Fibroblast of skin of abdomen (primary cell): ENCODE measurements at regions not wholly inside any gene's neighbourhood (a gene's known extent, or its start where the extent isn't known, plus 50 kb on each side); places are given as distances from the start of the nearest gene placed in this dataset.

ENCODE experiments used
- DNase-seq: peaks from one replicate; pipeline ENCODE4 v3.0.0-alpha.2; 2013

DNA sequence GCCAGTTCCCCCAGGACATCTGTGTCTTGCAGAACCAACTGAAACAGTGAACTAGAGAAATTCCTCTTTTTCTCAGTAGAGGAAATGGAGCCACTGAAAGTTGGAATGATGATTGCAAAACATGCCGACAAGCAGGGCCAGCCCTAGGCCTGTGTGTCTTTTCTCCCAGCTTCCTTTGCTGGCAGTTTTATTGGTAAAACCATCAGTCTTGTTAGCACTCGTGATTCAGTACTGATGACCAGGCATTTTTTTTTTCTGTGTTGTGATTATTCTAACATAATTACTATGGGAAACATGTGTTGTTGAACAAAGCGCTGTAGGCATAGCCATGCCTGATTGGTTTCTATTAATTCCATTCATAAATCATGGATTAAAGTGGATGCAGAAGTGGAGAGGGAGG, 620.7 kb downstream of the AACS start:
- DNase-seq = no peak

DNA sequence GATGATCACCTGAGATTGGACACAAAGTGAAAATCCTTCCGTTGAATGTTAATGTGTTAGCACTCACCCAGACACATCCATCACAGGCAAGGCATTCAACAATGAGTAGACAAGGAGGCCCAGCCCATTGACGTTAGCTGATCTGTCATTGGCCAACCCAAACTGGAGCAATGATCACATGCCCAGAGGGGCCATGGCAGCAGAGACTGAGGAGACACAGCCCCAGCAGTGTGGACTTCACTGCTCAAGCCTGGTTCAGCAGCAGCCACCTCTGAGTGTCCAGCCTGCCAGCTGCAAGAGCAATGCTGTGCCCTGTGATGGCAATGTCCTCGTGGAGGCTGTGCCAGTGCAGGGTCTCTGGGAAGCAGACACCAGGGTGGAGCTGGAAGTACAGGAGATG, 622.2 kb downstream of the AACS start:
- DNase-seq = no peak

DNA sequence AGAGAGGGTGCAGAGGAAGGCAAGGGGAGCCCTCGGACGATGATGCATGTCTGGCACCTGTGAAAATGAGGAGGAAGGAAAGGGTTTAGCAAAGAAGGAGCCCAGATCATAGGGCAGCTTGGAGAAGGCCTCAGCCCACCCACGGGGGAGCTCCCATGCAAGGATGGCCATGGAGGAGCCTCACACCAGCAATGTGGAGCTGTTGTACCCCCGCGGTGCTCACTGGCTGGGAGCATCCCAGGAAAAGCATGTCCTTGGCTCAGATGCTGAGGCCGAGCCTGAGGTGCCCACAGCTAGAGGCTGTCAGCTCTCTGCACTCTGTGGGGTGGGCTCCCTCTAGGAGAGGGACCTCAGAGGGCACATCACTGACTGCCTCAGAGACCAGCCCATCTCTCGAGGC, 622.6 kb downstream of the AACS start:
- no peak for DNase-seq

DNA sequence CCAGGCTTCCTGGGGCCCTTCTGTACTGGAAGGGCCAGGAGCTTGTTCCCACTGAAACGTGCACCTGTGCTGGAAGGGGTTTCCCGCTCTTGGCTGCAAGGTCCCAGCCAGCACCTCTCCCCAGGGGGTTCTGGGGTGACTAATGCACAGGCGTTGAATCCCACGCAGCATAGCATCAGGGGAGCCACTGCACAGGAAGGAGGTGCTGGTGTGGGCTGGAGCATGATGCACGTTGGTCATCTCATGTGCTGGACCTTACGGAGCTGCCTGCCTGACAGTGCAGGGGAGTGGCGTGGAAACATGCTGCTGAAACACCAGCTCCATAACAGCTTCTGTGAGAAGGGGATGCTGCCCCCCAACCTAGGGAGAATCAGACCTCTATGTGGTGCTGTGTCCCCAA, 623.0 kb downstream of the AACS start:
- DNase-seq = no peak

DNA sequence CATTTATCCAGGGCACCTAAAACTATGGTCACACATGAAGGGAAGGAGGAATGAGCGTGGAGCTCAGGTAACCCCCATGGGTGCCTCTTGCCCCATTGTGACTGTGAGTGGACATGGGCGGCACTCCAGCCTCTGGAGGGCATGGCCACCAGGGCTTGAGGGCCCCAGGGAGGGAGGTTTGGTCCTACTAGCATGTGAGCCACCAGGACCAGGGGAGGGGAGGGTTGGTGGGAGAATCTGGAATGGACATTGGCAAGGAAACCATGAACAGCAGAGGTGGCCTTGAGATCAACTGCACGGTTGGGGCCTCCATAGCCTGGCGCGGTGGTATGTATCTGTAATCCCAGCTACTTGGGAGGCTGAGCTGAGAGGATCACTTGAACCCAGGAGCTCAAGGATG, 623.6 kb downstream of the AACS start:
- DNase-seq = no peak

DNA sequence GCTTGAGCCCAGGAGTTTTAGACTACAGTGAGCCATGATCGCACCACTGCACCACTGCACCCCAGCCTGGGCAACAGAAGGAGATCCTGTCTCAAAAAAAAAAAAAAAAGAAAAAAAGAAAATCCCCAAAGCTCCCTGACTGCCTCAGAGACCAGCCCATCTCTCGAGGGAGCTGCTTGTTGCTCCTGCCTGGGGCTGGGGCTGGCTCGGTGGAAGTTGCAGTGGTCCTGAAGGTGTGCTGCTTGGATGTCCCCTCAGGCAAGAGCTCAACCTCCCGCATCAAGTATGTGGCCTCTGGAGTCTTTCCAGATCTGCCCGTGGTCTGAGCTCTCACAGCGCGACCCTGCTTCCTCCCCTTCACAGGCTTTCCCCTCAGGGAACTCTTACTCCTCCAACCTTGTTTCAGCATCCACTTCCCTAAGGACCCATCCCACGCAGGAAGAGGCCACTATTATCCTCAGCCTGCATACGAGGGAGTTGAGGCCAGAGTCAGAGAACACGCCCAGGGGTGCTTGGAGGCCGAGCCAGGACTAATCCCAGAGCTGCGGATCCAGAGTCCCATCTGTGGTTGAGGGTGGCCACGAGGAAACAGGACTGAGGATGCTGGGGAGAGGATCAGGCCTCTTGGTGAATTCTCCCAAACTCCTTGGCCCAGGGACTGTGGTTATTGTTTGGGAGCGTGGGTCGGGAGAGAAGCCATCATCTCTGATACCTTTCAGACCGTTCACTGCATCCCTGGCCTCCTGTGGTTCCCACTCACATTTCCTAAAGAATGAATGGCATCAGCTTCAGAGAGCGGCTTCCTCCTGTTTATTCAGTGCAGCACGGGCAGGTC, 624.6 kb downstream of the AACS start:
- no peak for DNase-seq

DNA sequence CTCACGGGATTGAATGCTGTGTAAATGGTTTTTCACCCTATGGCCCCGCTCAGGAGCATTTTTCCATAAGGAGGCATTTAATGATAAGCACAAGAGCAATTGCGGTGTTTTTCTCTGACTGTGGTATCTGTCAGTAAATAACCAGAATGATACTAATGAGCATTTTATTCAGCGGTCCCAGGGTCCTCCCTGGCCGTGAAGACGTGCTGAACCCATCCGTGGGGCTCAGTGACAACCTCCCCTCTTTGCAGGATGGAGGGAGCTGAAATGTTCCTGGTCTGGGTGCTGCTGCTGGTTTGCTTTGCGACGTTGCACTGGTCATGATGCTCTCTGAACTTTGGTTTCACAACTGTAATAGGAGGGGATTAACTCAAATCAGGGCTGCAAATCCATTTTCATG, 625.6 kb downstream of the AACS start:
- no peak for DNase-seq

DNA sequence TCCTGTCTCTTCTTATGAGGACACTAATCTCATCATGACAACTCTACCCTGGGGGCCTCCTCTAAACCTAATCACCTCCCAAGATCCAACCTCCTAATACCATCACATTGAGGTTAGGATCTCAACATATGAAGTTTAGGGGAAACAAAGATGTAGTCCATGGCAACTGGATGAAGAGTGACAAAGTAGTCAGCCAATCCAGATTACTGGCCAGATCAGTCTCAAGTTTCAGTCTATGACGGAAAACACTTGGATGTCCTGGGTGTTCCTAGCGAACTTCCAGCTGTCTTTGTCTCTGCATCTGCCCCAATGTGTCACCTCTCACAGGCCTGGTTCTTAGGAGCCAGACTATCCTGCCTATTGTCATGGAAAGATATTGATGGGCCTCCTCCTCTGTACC, 630.8 kb downstream of the AACS start:
- DNase-seq = no peak

DNA sequence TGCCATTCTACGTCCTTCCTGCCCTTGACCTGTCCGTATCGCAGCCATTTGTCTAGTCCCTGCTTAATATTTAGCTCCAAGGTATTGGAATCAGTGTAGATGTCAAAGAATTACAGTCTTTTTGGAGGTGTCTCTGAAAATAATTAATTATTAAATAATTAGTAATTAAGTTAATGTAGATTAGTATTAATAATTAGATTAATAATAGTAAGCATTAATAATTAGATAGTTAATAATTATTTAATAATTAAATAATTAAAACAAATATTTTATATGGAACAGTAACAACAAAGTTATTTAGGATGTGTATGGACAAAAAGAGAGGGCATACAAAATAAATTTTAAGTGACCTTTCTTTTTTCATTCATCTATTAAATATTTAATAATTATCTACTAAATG, 639.6 kb downstream of the AACS start:
- no peak for DNase-seq

DNA sequence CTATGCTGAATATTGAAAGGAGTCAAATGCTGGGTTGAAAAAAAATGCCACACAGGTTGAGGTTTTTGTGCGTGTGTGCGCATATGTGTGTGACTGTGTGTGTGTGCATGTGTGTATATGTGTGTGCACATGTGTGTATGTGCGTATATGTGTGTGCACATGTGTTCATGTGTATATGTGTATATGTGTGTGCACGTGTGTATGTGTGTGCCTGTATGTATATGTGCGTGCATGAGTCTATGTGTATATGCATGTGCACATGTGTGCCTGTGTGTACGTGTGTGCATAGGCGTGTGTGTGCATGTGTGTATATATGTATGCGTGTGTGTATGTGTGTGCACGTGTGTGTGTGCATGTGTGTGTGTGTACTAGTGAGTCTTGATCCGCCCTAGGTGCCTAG, 655.7 kb downstream of the AACS start:
- DNase-seq = no peak

DNA sequence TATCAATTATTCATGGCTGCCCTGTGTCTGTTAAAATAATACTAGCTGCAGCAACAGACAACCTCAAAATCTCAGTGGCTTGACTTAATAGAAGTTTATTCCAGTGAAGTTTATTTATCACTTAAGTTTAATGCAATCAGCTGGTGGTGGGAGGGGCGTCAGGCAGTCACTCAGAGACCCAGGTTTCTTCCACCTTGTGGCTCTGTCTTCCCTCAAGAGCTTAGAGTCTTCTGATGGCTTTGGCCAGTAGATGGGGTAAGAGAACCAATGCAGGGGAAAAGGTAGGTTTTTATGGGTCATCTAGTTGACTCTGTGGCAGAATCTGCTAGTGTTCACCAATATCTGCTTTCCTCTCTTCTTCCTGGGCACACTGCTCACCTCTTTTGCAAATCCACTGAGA, 668.9 kb downstream of the AACS start:
- DNase-seq = no peak

DNA sequence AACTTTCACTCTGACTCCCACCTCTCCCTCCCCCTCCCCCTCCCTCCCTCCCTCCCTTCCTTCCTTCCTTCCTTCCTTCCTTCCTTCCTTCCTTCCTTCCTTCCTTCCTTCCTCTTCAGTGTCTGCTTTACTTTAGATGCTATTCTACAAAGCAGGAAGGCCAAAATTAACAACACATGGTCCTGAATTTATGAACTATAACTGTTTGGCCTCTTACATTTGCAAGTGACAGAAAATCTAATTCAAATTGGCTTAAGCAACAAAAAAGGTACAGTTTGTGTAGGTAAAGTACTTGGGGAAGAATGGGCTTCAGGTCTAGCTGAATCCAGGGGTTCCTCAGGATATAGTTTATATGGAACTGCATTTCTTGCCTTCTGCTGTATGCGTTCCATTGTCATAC, 673.0 kb downstream of the AACS start:
- DNase-seq = no peak

DNA sequence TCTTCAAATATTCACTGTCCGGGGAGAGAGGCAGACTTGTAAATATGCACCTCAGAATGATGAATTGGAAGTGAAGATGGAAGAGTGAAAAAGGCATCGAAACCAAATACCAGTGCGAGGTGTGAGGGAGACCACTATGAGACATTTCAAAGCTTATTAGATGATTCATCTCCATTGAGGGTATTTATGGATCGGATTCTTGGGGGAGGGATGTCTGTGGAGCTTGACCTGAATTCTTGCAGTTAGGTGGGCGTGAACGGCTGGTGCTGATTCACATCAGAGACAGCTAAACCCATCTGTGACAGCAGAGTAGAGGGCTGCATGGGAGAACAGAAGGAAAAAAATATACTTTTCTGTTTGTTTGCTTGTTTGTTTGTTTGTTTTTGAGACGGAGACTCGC, 677.2 kb downstream of the AACS start:
- no peak for DNase-seq

DNA sequence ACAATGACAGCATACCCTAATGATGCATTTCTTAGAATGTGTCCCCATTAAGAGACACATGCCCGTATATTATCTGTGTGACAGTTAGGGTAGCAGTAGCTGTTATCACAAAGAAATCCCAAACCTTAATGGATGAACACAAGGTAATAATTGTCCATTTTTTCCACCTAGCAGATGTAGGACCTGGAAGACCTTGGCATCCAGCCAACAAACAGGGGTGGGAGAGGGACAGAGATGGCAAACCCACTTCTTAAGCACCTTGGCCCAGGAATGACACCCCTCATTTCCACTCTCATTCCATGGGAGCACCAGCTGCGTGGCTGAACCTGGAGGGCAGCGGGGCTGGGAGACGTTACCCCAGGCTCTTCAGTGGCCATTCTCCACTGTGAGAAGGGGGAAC, 679.0 kb downstream of the AACS start:
- DNase-seq = no peak

DNA sequence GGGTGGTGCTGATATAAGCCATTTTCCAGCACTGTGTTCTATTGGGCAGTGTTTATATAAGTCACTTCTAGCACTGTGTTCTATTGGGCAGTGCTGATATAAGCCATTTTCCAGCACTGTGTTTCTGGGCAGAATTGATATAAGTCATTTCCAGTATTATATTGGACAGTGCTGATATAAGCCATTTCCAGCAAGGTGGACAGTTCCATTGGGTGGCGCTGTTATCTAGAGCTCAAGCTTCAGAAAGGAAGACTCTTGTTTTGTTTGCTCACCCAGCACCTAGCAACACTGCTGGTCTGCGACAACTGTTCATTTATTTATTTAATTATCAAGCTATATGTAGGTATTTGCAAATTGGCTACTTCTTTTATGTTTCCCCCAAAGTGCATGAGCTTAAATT, 690.3 kb downstream of the AACS start:
- no peak for DNase-seq

DNA sequence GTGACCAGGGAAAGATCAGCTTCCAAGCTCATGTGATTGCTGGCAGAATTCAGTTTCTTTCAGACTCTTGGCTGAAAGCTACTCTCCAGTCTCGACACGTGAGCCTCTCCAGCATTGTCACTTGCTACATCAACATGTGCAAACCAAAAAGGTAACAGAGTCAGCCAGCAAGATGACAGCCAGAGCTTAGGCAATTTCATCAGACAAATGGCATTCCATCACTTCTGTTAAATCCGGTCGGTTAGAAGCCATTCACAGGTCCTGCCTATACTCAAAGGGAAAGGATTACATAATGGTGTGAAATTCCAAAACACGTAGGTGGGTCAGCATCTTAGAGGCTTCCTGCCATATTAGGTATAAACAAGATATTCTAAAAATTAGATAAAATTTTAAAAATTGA, 700.9 kb downstream of the AACS start:
- DNase-seq = no peak

DNA sequence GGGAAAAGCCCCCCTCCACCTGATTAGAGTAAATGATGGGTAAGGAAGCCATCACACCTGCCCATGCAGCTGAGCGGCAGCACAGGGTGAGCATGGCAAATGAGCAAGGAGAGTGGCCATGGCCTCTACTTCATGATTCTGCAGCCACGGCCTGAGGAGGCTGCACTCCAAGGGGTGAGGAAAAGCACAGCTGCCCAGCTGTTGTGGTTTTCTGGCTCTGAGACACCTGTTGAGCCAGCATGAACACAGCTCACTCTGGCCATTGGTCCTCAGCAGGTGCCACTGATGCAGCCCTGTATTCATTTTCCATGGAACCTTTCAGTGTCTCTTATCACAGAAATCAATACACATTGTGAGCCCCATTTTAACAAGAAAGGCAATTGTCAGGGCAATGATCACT, 707.2 kb downstream of the AACS start:
- no peak for DNase-seq

DNA sequence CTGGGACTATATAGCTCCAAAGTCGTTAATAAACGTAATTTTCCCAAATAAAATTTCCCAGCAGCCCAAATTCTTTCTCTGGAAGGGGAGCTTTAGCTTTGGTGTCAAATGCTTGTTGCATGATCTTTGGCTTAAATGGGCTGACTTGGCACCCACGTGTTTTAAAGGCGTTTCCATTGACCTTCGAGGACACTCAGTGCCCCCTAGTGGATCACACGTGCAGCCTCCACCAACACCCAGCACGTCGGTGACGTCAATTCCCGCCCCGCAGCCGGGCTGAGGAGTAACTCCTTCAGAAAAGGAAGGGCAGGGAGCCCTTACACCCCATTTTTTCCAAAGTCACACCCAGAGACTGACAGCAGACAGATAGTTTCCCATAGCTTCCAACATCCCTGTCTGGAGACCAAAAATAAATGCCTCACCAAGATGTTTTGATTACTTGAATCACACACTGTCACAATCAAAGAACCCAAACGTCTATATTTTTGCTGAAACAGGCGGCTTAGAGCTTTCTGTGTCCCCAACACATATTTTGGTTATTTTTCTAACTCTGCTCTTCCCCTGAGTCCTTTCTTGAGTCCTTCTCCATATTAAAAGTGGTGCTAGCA, 707.9 kb downstream of the AACS start:
- no peak for DNase-seq

DNA sequence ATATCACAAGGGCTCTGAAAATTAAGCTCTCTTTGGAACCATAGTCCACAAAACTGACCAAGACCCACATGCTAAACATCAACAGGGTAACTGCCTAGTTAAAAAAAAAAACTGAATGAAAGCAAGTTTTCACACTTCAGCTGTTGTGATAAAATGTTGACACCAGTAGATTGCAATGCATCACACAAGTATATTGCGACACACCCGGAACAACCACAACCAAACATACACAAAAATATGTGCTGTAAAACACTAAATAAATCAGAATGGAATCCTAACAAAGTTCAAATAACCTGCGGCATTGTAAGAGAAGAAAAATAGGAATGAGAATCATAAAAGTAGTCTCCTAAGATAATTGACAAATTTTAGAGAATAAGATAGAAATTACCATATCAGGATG, 710.3 kb downstream of the AACS start:
- no peak for DNase-seq

DNA sequence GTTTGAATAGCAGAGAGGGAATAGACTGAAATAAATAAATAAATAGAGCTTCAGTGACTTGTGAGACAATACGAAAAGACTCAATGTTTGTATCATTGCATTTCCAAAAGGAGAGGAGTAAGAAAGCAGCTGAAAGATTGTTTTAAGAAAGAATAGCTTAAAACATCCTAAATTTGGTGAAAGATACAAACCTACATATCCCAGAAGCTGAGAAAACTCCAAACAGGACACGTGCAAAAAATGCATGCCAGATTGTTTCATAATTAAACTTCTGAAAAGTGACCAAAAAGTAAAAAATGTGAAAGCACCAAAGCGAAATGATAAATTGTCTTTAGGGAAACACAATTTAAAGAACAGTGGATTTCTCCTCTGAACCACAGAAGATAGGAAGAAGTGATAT, 711.0 kb downstream of the AACS start:
- DNase-seq = no peak

DNA sequence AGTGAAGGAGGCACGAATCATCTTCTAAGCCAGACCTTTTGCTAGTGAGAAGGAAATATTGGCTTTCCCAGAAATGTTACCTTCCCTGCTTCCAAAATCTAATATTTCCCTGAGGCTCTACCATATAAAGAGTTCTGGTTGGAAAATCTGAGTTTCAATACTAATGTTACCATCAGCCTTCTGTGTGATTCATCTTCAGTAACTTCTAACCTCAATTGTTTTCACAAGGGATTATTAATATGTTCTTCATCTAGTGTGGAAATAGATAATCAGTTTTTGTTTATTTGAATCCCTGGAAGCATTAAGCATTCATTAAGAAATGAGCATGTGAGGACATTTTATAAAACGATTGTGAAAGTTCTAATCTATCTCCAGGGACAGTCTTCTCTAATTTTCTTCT, 720.9 kb downstream of the AACS start:
- DNase-seq = no peak

DNA sequence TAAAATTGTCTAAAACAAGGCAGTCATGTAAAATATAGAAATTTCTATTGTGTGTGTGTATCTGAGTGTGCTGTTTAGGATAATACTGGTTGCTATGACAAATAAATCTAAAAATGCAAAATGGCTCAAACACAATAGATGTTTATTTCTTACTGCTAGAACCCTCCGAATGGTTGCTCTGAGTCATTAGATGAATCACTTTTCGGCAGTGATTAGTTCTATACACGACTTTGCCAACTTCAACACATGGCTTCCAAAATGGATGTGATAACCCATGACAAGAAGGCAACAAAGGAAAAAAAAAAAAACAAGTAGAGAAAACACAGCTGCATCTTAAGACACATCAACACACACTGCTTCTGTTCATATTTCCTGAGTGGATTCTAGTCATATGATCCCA, 729.2 kb downstream of the AACS start:
- DNase-seq = no peak

DNA sequence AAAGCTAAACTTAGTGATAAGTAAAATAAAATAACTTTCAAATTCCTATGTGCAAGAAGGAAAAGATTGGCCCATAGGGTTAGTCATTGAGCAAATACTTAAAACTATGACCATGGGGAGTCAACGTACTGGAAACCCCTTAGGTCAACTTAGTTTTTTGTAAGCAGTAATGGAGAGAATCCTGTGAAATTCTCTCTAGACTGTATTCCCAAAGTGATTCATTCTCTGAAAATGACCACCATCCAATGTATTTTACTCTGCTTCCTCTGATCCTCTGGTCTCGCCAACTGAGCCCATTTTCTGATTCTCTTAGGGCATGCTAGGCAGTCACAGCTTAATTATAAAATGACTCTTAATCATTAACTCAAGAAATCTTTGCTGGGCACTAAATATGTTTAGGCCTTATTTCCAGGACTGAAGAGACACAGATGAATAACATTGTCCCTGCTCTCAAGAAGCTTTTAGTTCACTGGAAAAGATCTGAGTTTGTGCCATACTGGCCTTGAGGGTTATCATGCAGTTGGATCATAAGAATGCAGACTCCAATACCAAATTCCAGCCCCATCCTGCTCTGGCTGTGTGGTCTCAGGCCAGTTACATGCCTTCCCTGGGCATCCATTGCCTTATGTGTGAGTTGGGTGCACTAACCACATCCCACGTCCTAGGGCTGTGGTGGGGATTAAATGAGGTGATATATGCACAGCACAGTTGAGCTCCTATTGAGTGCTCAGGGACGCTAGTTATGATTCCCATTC, 732.4 kb downstream of the AACS start:
- no peak for DNase-seq

DNA sequence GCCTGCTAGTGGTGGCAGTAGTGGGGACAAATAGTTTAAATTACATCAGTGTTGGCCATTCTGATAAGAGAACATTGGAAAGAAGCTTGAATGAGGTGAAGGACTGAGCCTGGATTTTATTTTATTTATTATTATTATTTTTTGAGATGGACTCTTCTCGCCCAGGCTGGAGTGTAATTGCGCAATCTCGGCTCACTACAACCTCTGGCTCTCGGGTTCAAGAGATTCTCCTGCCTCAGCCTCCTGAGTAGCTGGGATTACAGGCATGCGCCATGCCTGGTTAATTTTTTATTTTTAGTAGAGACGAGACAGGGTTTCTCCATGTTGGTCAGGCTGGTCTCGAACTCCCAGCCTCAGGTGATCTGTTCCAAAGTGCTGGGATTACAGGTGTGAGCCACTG, 739.4 kb downstream of the AACS start:
- DNase-seq = no peak
